Progenitor cell of endocrine pancreas (in vitro differentiated cells): ENCODE measurements at regions not wholly inside any gene's neighbourhood (a gene's known extent, or its start where the extent isn't known, plus 50 kb on each side); places are given as distances from the start of the nearest gene placed in this dataset.

Experiments
- DNase-seq: peaks from one replicate; pipeline ENCODE4 v3.0.0; 2021; ENCODE audit warnings: low spot score; ENCODE audit not compliant: unreplicated experiment
- H3K27ac Mint-ChIP-seq: 2 replicates; pipeline ENCODE4 v1.8.0; 2021; ENCODE audit warnings: mild to moderate bottlenecking, moderate library complexity, mixed read lengths
- H3K27me3 Mint-ChIP-seq: 2 replicates; pipeline ENCODE4 v1.8.0; 2021; ENCODE audit warnings: mixed read lengths
- H3K36me3 Mint-ChIP-seq: 2 replicates; pipeline ENCODE4 v1.8.0; 2022; ENCODE audit warnings: mixed read lengths; ENCODE audit not compliant: insufficient read depth
- H3K4me1 Mint-ChIP-seq: 2 replicates; pipeline ENCODE4 v1.8.0; 2021; ENCODE audit warnings: low read depth, mixed read lengths
- H3K4me3 Mint-ChIP-seq: 2 replicates; pipeline ENCODE4 v1.8.0; 2021; ENCODE audit warnings: low read depth, mild to moderate bottlenecking, moderate library complexity, mixed read lengths
- H3K9me3 Mint-ChIP-seq: 2 replicates; pipeline ENCODE4 v1.8.0; 2021; ENCODE audit warnings: low read depth, mixed read lengths
- TF ChIP-seq, protein P1 (sequence below): fragments of 200-600 bp; sonication (generic); IDR thresholded peaks from one replicate; pipeline ENCODE4 v1.5.0; 2021; ENCODE audit warnings: antibody characterized with exemption, mild to moderate bottlenecking; ENCODE audit not compliant: unreplicated experiment

DNA sequence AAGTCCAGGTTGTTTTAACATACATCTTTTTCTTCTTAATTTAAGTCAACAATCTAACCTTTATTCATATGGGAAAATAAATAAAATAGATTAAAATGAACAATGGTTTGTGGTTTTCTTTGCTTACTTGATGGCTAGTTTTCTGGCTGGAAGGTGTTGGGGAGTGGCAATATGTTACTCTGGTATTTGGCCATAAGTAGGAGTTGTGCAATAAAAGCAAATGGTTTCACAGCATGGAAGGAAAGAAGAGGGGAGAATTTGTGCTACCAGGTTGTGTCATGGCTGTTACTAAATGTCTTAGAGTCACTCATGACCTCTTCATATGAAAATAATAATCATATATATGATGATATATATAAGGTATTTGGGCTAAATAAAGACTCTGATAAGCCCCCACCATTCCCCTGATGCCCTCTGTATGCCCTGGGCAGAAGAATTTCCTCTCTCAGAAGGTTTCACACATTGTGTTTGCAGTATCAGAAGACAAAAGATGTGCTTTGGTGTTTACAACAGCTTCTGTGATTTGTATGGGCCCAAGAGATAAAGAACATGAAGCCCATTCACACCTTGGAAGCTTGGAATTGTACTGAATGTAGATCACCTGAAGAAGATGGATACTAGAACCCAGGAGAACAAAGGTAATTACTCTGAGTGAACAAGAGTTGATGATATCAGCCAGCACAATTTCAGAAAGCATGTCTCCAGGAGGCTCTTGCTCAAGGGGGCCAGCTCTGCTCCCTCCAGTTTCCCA is 160.9 kb downstream of the ALG10B start:
- no peak overlapping the region for H3K27ac Mint-ChIP-seq

DNA sequence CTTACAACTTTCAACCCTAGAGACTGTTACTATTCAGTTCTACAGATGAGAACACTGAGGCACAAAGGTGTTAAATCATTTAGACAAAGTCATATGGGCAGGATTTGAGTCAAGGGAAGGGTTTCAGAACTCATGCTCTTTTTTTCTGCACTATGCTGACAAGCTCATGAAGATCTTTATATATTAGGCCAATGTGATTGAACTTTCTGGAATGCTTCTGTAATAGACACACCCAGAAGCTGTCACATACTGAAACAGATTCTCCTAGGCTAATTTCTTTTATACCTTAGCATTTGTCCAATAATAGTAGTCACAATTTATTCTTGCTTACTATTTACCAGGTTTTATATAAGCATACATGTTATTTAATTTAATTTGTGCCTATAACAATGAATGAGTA is 164.0 kb downstream of the ALG10B start:
- Mint-ChIP-seq H3K36me3 (no peaks in the 10 kb centered on the region), H3K4me3 (no peak overlapping the region), H3K4me1 (peaks cover 5% of the 10 kb centered on the region), H3K9me3 (no peaks in the 10 kb centered on the region), H3K27me3 (no peaks in the 10 kb centered on the region), H3K27ac (no peak overlapping the region)
- no peak for DNase-seq
- TF ChIP-seq, protein P1, sequence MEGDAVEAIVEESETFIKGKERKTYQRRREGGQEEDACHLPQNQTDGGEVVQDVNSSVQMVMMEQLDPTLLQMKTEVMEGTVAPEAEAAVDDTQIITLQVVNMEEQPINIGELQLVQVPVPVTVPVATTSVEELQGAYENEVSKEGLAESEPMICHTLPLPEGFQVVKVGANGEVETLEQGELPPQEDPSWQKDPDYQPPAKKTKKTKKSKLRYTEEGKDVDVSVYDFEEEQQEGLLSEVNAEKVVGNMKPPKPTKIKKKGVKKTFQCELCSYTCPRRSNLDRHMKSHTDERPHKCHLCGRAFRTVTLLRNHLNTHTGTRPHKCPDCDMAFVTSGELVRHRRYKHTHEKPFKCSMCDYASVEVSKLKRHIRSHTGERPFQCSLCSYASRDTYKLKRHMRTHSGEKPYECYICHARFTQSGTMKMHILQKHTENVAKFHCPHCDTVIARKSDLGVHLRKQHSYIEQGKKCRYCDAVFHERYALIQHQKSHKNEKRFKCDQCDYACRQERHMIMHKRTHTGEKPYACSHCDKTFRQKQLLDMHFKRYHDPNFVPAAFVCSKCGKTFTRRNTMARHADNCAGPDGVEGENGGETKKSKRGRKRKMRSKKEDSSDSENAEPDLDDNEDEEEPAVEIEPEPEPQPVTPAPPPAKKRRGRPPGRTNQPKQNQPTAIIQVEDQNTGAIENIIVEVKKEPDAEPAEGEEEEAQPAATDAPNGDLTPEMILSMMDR: no peak

More for the DNA sequence above, 160.9 kb downstream of the ALG10B start:
- H3K4me1 Mint-ChIP-seq: no peaks in the 10 kb centered on the region
- DNase-seq: no peak
- H3K27me3 Mint-ChIP-seq: no peaks in the 10 kb centered on the region
- no peaks in the 10 kb centered on the region for H3K36me3 Mint-ChIP-seq
- H3K9me3 Mint-ChIP-seq: peaks cover 4% of the 10 kb centered on the region
- H3K4me3 Mint-ChIP-seq: no peak overlapping the region
- TF ChIP-seq, protein P1: no peak

DNA sequence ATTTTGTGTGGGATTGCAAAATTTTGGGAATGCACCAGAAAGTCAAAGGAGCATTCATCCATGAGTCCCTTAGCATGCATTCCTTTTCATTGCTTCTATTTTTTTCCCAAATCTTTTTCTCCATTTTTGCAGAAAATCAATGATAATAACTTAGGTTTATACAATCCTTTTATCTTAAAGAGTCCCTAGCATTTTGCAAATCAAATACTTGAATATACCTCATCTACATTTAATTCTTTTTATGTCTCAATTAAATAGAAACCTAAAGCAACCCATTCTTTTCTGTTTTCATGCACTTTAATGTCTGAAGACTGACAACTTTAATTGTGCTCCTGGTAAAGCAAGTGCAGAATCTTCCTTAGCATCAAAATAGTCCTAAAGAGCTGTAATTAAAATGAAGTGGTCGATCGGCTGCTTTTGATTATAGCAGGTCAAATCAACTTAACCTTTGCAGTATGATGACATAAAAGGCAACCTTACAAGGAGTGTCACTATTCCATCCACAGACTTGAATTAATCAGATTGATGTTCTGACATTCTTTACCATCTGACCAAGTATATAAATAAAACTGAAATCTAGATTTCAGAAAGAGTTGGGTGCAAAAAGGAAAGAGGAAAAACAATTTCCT is 168.4 kb downstream of the ALG10B start:
- DNase-seq: no peak
- Mint-ChIP-seq H3K27me3 (no peaks in the 10 kb centered on the region), H3K4me3 (no peak overlapping the region), H3K9me3 (no peaks in the 10 kb centered on the region), H3K36me3 (no peaks in the 10 kb centered on the region), H3K27ac (no peak overlapping the region), H3K4me1 (peaks cover 16% of the 10 kb centered on the region)
- TF ChIP-seq, protein P1: no peak

DNA sequence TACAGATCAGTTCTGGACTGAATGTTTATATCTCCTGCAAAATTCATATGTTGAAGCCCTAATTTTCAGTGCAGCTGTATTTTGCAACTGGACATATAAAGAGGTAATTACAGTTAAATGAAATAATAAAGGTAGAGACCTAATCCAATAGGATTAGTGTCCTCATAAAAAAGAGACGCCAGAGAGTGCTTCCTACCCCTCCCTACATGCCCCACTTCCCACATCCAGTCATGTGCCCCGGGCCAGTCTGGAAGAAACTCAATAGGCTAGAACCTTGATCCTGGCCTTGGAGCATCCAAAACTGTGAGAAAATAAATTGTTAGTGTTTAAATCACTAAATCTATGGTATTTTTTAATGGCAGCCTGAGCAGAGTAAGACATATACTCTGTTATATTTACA is 172.3 kb downstream of the ALG10B start:
- Mint-ChIP-seq H3K9me3 (no peaks in the 10 kb centered on the region), H3K27me3 (no peaks in the 10 kb centered on the region), H3K36me3 (no peaks in the 10 kb centered on the region), H3K27ac (no peak overlapping the region), H3K4me3 (no peak overlapping the region), H3K4me1 (peaks cover 17% of the 10 kb centered on the region)
- no peak for DNase-seq
- TF ChIP-seq, protein P1: no peak

DNA sequence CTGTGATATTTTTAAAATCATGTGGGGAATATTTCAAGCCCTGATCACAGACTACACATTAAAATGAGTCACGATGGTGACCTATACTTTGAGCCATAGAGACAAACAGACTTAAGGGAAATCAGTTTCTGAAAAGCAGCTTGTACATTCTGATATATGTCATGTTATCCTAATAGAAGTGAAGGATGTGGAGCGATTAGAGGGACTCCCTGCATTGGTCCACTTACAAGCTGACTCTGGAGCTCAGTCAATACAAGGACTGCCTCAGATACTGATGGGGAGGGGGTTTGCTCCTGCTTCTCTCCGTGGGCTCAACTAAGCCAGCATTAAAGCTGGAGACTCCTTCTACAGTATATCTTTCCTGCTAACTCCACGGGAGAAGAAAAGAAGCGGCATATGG is 173.5 kb downstream of the ALG10B start:
- no peak for DNase-seq
- TF ChIP-seq, protein P1: no peak
- Mint-ChIP-seq H3K27ac (no peak overlapping the region), H3K4me3 (no peak overlapping the region), H3K9me3 (no peaks in the 10 kb centered on the region), H3K27me3 (no peaks in the 10 kb centered on the region), H3K4me1 (peaks cover 17% of the 10 kb centered on the region), H3K36me3 (no peaks in the 10 kb centered on the region)
